ENCODE measurements at regions not wholly inside any gene's neighbourhood (a gene's known extent, or its start where the extent isn't known, plus 50 kb on each side); places are given as distances from the start of the nearest gene placed in this dataset.

DNA sequence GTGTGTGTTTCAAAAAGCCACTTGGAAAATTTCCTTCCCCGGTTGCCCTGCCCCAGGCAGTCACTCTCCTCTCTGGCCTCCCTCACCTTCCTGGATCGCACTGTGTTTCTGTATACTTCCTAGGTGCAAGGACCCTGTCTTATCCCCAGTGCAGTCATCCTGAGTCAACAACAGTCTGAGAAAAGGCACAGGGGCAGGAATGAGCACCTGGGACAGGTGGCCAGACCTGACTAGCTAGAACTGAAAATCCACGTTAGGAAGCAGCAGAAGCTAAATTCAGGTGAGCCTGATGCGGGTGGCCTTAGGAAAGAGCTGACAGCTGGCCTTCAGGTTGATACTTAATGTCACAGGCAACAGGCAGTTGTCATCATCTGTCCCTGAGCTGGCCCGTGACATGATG lies 62.9 kb upstream of the VGLL4 start:
- Histone ChIP-seq H3K27ac (ENCODE audit: control insufficient read depth, insufficient read depth, low read length) (peak overlapping the region; percentile 5), H3K36me3 (ENCODE audit: control insufficient read depth in 2 of 2, extremely low read depth in 1 of 2, insufficient read depth in 2 of 2, low read length in 2 of 2) (peaks cover 4 to 6% of the 10 kb centered on the region in 2 experiments), H3K4me2 (ENCODE audit: control insufficient read depth, extremely low read depth, insufficient read depth, low read depth, low read length) (no peak overlapping the region), H4K20me1 (ENCODE audit: control insufficient read depth, extremely low read depth, insufficient read depth, low read length) (no peaks in the 10 kb centered on the region), H3K4me1 (ENCODE audit: control insufficient read depth, extremely low read depth, insufficient read depth, low read length) (peaks cover 15% of the 10 kb centered on the region), H3K27me3 (ENCODE audit: control insufficient read depth, extremely low read depth, insufficient read depth, low read length) (no peaks in the 10 kb centered on the region), H3K4me3 (ENCODE audit: control insufficient read depth in 2 of 3, extremely low read depth in 1 of 3, insufficient read depth in 2 of 3, low read depth in 1 of 3, low read length in 3 of 3) (no peak overlapping the region), H2AFZ (ENCODE audit: control insufficient read depth, low read length) (no peak overlapping the region), H3K79me2 (ENCODE audit: control insufficient read depth, insufficient read depth, low read length) (peaks cover 89% of the 10 kb centered on the region), H3K9me3 (ENCODE audit: control insufficient read depth, low read depth, low read length) (peaks cover 5% of the 10 kb centered on the region), H3K9ac (ENCODE audit: control insufficient read depth, extremely low read depth, insufficient read depth, low read length) (no peak overlapping the region), H3K9me1 (ENCODE audit: control insufficient read depth, extremely low read depth, insufficient read depth, low read length) (peaks cover 2% of the 10 kb centered on the region)
- TF ChIP-seq EZH2 (IDR thresholded peaks at IDR 0.05; ENCODE audit: low read length): no peak
- TF ChIP-seq, protein P1, sequence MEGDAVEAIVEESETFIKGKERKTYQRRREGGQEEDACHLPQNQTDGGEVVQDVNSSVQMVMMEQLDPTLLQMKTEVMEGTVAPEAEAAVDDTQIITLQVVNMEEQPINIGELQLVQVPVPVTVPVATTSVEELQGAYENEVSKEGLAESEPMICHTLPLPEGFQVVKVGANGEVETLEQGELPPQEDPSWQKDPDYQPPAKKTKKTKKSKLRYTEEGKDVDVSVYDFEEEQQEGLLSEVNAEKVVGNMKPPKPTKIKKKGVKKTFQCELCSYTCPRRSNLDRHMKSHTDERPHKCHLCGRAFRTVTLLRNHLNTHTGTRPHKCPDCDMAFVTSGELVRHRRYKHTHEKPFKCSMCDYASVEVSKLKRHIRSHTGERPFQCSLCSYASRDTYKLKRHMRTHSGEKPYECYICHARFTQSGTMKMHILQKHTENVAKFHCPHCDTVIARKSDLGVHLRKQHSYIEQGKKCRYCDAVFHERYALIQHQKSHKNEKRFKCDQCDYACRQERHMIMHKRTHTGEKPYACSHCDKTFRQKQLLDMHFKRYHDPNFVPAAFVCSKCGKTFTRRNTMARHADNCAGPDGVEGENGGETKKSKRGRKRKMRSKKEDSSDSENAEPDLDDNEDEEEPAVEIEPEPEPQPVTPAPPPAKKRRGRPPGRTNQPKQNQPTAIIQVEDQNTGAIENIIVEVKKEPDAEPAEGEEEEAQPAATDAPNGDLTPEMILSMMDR (optimal IDR thresholded peaks at IDR 0.05 in 1 of 3, IDR thresholded peaks at IDR 0.05 in 1 of 3, conservative IDR thresholded peaks at IDR 0.05 in 1 of 3; ENCODE audit: extremely low read depth in 1 of 3, insufficient read depth in 2 of 3, low read length in 3 of 3): no peak
- dilution Hi-C loops (cut with MboI; ENCODE audit: extremely low pct_ligation_motif_present, low sequenced_read_pairs): no loop called here
- no peak for FAIRE-seq
- no peak for DNase-seq (ENCODE audit: low read depth, low spot score)

DNA sequence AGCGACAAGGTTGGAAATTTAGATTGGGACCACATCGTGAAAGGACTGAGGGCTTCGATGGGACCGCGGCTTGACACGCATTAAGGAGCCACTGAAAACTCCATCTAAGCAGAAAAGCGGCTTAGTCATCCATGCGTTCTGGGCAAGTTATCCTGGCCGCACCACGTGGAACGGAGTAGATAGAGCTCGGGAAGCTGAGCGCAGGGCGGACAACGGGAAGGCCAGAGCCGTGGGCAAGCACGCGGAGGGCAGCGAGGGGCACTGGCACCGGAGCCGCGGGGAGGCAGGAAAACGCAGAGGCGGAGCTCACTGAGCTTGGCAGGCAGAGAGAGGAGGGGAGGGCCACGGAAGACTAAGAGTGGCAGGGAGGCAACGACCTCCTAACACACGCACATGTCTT lies 61.3 kb upstream of the VGLL4 start:
- H3K9ac ChIP-seq (ENCODE audit: control insufficient read depth, extremely low read depth, insufficient read depth, low read length): no peak overlapping the region
- H2AFZ ChIP-seq (ENCODE audit: control insufficient read depth, low read length): no peak overlapping the region
- FAIRE-seq (no peak), DNase-seq (ENCODE audit: low read depth, low spot score) (no peak)
- H3K4me3 ChIP-seq (ENCODE audit: control insufficient read depth in 2 of 3, extremely low read depth in 1 of 3, insufficient read depth in 2 of 3, low read depth in 1 of 3, low read length in 3 of 3): no peak overlapping the region
- dilution Hi-C loops (cut with MboI; ENCODE audit: extremely low pct_ligation_motif_present, low sequenced_read_pairs): no loop called here
- H3K4me1 ChIP-seq (ENCODE audit: control insufficient read depth, extremely low read depth, insufficient read depth, low read length): peaks cover 13% of the 10 kb centered on the region
- peaks cover 9% of the 10 kb centered on the region in 2 experiments for H3K36me3 ChIP-seq (ENCODE audit: control insufficient read depth in 2 of 2, extremely low read depth in 1 of 2, insufficient read depth in 2 of 2, low read length in 2 of 2)
- H3K27me3 ChIP-seq (ENCODE audit: control insufficient read depth, extremely low read depth, insufficient read depth, low read length): no peaks in the 10 kb centered on the region
- H3K27ac ChIP-seq (ENCODE audit: control insufficient read depth, insufficient read depth, low read length): no peak overlapping the region
- H3K9me1 ChIP-seq (ENCODE audit: control insufficient read depth, extremely low read depth, insufficient read depth, low read length): peaks cover 2% of the 10 kb centered on the region
- H3K4me2 ChIP-seq (ENCODE audit: control insufficient read depth, extremely low read depth, insufficient read depth, low read depth, low read length): no peak overlapping the region
- peaks cover 5% of the 10 kb centered on the region for H3K9me3 ChIP-seq (ENCODE audit: control insufficient read depth, low read depth, low read length)
- H3K79me2 ChIP-seq (ENCODE audit: control insufficient read depth, insufficient read depth, low read length): peaks cover 88% of the 10 kb centered on the region
- no peaks in the 10 kb centered on the region for H4K20me1 ChIP-seq (ENCODE audit: control insufficient read depth, extremely low read depth, insufficient read depth, low read length)
- no peak for TF ChIP-seq EZH2 (IDR thresholded peaks at IDR 0.05; ENCODE audit: low read length)
- TF ChIP-seq, protein P1 (optimal IDR thresholded peaks at IDR 0.05 in 1 of 3, IDR thresholded peaks at IDR 0.05 in 1 of 3, conservative IDR thresholded peaks at IDR 0.05 in 1 of 3; ENCODE audit: extremely low read depth in 1 of 3, insufficient read depth in 2 of 3, low read length in 3 of 3): no peak

All from keratinocyte (primary cell).